Esophagus (tissue), 2 donors: ENCODE measurements at regions not wholly inside any gene's neighbourhood (a gene's known extent, or its start where the extent isn't known, plus 50 kb on each side); places are given as distances from the start of the nearest gene placed in this dataset.

ENCODE experiments used
- H3K27ac ChIP-seq, 2 donors: one replicate each; pipeline ENCODE4 v1.5.1; 2013; ENCODE audit warnings: low read depth in 2 of 2, mild to moderate bottlenecking in 2 of 2, inconsistent platforms in 1 of 2, low read length in 1 of 2, moderate library complexity in 1 of 2
- H3K27me3 ChIP-seq, 2 donors: one replicate each; pipeline ENCODE4 v1.6.1; 2013; ENCODE audit warnings: low read length in 2 of 2, control low read depth in 1 of 2, mild to moderate bottlenecking in 1 of 2; ENCODE audit not compliant: insufficient read depth in 2 of 2, control insufficient read depth in 1 of 2
- H3K36me3 ChIP-seq, 2 donors: one replicate each; pipeline ENCODE4 v1.6.1; 2013; ENCODE audit warnings: low read length in 1 of 2; ENCODE audit not compliant: control insufficient read depth in 2 of 2, insufficient read depth in 2 of 2
- H3K4me1 ChIP-seq, 2 donors: one replicate each; pipeline ENCODE4 v1.6.1; 2013; ENCODE audit warnings: low read length in 1 of 2; ENCODE audit not compliant: control insufficient read depth in 2 of 2, insufficient read depth in 2 of 2
- H3K4me3 ChIP-seq, 2 donors: one replicate each; pipeline ENCODE4 v1.5.1; 2013; ENCODE audit warnings: low read length in 2 of 2, mild to moderate bottlenecking in 2 of 2, low read depth in 1 of 2, moderate library complexity in 1 of 2
- H3K9me3 ChIP-seq, 2 donors: one replicate each; pipeline ENCODE4 v1.6.1; 2013; ENCODE audit warnings: mild to moderate bottlenecking in 2 of 2, low read depth in 1 of 2, low read length in 1 of 2, moderate library complexity in 1 of 2; ENCODE audit not compliant: control insufficient read depth in 2 of 2, insufficient read depth in 1 of 2
- WGBS, 2 donors: extraction: QIAGEN DNeasy Blood & Tissue Kit; methylation state at CpG; one replicate each; pipeline ENCODE4 v1.1.7; 2013; 5-methylcytosine and 5-hydroxymethylcytosine counted together
- donor health status: healthy with polysubstance abuse.
- donor health status: Bipolar disorder and iron deficiency.

- Histone ChIP-seq H3K27me3 (no peaks in the 10 kb centered on the region), H3K9me3 (no peaks in the 10 kb centered on the region), H3K36me3 (no peaks in the 10 kb centered on the region), H3K27ac (no peak overlapping the region), H3K4me3 (no peak overlapping the region), H3K4me1 (no peaks in the 10 kb centered on the region)
- WGBS, 2 donors: 89 to 91% methylated on average over 8 of the region's 8 CpGs
Observed at GRCh38 chr10:2005546-2005945, 268.2 kb upstream of the ADARB2 start.

- H3K4me1 ChIP-seq: no peaks in the 10 kb centered on the region
- H3K27ac ChIP-seq: no peak overlapping the region
- no peaks in the 10 kb centered on the region for H3K36me3 ChIP-seq
- H3K4me3 ChIP-seq: no peak overlapping the region
- H3K27me3 ChIP-seq: no peaks in the 10 kb centered on the region
- no peaks in the 10 kb centered on the region for H3K9me3 ChIP-seq
- 89 to 90% methylated on average over 10 of the region's 10 CpGs for WGBS, 2 donors
Observed at GRCh38 chr10:1992930-1993329, 255.6 kb upstream of the ADARB2 start.

- Histone ChIP-seq H3K27ac (no peak overlapping the region), H3K4me3 (no peak overlapping the region), H3K36me3 (no peaks in the 10 kb centered on the region), H3K9me3 (no peaks in the 10 kb centered on the region), H3K27me3 (no peaks in the 10 kb centered on the region), H3K4me1 (no peaks in the 10 kb centered on the region)
- WGBS, 2 donors: 82 to 87% methylated on average over 5 of the region's 5 CpGs
Observed at GRCh38 chr10:1989090-1989489, 251.8 kb upstream of the ADARB2 start.

- Histone ChIP-seq H3K36me3 (no peaks in the 10 kb centered on the region), H3K4me1 (no peaks in the 10 kb centered on the region), H3K4me3 (no peak overlapping the region), H3K9me3 (peaks cover 4 to 5% of the 10 kb centered on the region in 2 donors), H3K27ac (no peak overlapping the region), H3K27me3 (no peaks in the 10 kb centered on the region)
- WGBS, 2 donors: 56 to 62% methylated on average over 3 of the region's 3 CpGs
Observed at GRCh38 chr10:1981976-1982375, 244.7 kb upstream of the ADARB2 start.

GRCh38 chr10:1980459-1980858 lies 243.1 kb upstream of the ADARB2 start:
- Histone ChIP-seq H3K4me3 (no peak overlapping the region), H3K9me3 (peaks cover 4 to 5% of the 10 kb centered on the region in 2 donors), H3K27ac (no peak overlapping the region), H3K27me3 (no peaks in the 10 kb centered on the region), H3K4me1 (no peaks in the 10 kb centered on the region), H3K36me3 (no peaks in the 10 kb centered on the region)
- WGBS, 2 donors: 46 to 52% methylated on average over 3 of the region's 3 CpGs

- Histone ChIP-seq H3K4me3 (no peak overlapping the region), H3K9me3 (peaks cover 4 to 5% of the 10 kb centered on the region in 2 donors), H3K27me3 (no peaks in the 10 kb centered on the region), H3K4me1 (no peaks in the 10 kb centered on the region), H3K27ac (no peak overlapping the region), H3K36me3 (no peaks in the 10 kb centered on the region)
- WGBS, 2 donors: 42 to 60% methylated on average over 3 of the region's 3 CpGs
Observed at GRCh38 chr10:1978584-1978983, 241.3 kb upstream of the ADARB2 start.

GRCh38 chr10:1977461-1977860 lies 240.1 kb upstream of the ADARB2 start:
- H3K27ac ChIP-seq: no peak overlapping the region
- H3K36me3 ChIP-seq: no peaks in the 10 kb centered on the region
- H3K4me1 ChIP-seq: no peaks in the 10 kb centered on the region
- H3K27me3 ChIP-seq: no peaks in the 10 kb centered on the region
- H3K4me3 ChIP-seq: no peak overlapping the region
- H3K9me3 ChIP-seq: peaks cover 5% of the 10 kb centered on the region in 2 donors
- WGBS, 2 donors: 59 to 65% methylated on average over 1 of the region's 1 CpG

- H3K36me3 ChIP-seq: no peaks in the 10 kb centered on the region
- no peaks in the 10 kb centered on the region for H3K27me3 ChIP-seq
- H3K4me1 ChIP-seq: no peaks in the 10 kb centered on the region
- H3K4me3 ChIP-seq: no peak overlapping the region
- H3K27ac ChIP-seq: no peak overlapping the region
- WGBS, 2 donors: 87% methylated on average over 3 of the region's 3 CpGs
- H3K9me3 ChIP-seq: peaks cover 5 to 7% of the 10 kb centered on the region in 2 donors
Observed at GRCh38 chr10:1972406-1972805, 235.1 kb upstream of the ADARB2 start.

- 71 to 76% methylated on average over 14 of the region's 14 CpGs for WGBS, 2 donors
Observed at GRCh38 chr10:1968257-1969033, 231.1 kb upstream of the ADARB2 start.

GRCh38 chr10:1966712-1967376 lies 229.5 kb upstream of the ADARB2 start:
- Histone ChIP-seq H3K9me3 (no peaks in the 10 kb centered on the region), H3K27ac (no peak overlapping the region), H3K4me1 (no peaks in the 10 kb centered on the region), H3K36me3 (no peaks in the 10 kb centered on the region), H3K4me3 (no peak overlapping the region), H3K27me3 (no peaks in the 10 kb centered on the region)
- 75 to 80% methylated on average over 14 of the region's 14 CpGs for WGBS, 2 donors

More at GRCh38 chr10:1968257-1969033, 231.1 kb upstream of the ADARB2 start:
- Histone ChIP-seq H3K36me3 (no peaks in the 10 kb centered on the region), H3K27me3 (no peaks in the 10 kb centered on the region), H3K9me3 (peaks cover 5 to 7% of the 10 kb centered on the region in 2 donors), H3K4me1 (no peaks in the 10 kb centered on the region), H3K4me3 (no peak overlapping the region), H3K27ac (no peak overlapping the region)
